ENCODE measurements at regions not wholly inside any gene's neighbourhood (a gene's known extent, or its start where the extent isn't known, plus 50 kb on each side); places are given as distances from the start of the nearest gene placed in this dataset.

DNA sequence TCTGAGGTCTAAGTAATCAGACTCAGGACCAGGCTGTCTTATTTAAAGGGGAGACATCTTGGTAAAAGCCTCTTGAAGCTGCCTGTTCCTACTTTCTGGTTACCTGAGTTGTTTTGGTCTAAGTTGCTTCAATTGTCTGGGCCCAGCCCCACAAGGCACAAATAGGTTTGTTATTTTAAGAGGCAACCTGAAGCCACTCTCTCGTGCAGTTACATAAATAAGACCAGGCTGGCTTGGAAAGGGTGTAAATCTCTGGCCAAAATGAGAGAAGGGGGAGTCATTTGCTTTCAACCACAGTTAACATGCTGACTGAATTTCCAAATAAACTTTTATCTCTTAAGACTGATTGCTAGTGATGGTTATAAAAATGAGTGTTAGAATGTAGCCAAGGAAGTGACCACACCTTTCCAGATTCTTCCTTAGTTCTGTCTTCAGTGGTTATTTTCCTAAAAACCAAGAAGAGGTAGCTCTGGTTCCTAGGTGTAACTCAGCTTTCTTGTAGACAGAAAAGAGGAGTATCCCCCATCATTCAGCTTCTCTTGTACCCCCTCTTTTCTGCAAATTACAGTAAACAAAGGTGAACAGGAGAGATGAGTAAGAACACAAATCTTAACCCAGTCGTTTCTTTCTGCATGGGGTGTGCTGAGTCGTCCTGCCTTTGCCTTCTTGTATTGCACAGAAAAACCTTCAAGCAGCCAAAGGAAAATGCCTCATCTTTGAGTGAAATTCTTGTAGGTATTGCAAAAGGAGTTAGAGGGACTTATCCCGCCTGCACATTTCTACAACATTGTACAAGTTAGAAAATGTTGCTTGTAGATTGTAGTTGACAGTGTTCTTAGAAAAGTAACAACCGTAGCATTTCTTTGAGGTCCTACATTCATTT lies 161.5 kb upstream of the NT5C1B start:
- peak; percentile 58 for ATAC-seq
- Histone ChIP-seq H3K27me3 (no peaks in the 10 kb centered on the region), H3K9me3 (no peaks in the 10 kb centered on the region), H3K36me3 (no peaks in the 10 kb centered on the region), H3K4me1 (peaks cover 10 to 26% (median 11%) of the 10 kb centered on the region in 3 donors), H3K27ac (peak overlapping the region; percentile 21 to 53 (median 38)), H3K4me3 (no peak overlapping the region)
- TF ChIP-seq, protein P1, sequence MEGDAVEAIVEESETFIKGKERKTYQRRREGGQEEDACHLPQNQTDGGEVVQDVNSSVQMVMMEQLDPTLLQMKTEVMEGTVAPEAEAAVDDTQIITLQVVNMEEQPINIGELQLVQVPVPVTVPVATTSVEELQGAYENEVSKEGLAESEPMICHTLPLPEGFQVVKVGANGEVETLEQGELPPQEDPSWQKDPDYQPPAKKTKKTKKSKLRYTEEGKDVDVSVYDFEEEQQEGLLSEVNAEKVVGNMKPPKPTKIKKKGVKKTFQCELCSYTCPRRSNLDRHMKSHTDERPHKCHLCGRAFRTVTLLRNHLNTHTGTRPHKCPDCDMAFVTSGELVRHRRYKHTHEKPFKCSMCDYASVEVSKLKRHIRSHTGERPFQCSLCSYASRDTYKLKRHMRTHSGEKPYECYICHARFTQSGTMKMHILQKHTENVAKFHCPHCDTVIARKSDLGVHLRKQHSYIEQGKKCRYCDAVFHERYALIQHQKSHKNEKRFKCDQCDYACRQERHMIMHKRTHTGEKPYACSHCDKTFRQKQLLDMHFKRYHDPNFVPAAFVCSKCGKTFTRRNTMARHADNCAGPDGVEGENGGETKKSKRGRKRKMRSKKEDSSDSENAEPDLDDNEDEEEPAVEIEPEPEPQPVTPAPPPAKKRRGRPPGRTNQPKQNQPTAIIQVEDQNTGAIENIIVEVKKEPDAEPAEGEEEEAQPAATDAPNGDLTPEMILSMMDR (IDR thresholded peaks at IDR 0.05), result no peak
- TF ChIP-seq POLR2A (IDR thresholded peaks at IDR 0.05), result no peak
- WGBS, 2 donors (ENCODE audit: low coverage in 1 of 2), result 31 to 54% methylated on average over 4 to 5 of the region's 5 CpGs

DNA sequence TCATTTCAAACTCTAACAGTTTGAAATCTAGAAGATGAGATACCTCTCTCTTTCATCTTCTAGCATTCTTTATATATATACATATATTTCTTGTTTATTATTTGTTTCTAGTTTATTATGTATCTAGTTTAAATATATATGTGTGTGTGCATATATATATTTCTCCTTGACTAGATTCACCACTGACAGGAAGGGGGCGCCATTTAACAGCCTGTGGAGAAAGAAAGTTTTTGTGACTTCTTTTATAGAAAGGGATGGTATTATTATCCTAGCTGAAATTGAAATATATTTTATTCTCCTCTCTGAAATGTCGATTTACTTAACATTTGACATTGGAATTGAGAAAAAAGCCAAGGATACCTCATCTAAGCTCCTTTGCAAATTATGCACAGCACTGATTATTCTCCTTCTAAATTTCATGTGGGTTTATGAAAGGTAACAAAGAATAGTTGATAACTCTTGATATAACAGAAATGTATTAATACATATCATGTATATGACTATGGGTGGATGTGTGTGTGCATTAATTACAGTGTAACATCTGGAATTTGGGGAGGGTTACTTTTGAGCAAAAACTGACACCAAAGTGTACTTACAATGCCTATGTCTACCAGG lies 160.7 kb upstream of the NT5C1B start:
- ATAC-seq, result no peak
- TF ChIP-seq POLR2A (IDR thresholded peaks at IDR 0.05), result no peak
- TF ChIP-seq POLR2AphosphoS5 (IDR thresholded peaks at IDR 0.05), result no peak
- TF ChIP-seq, protein P1 (IDR thresholded peaks at IDR 0.05), result peak; percentile 71 to 85 (median 80)
- WGBS, 2 donors (ENCODE audit: low coverage in 1 of 2), result 0 to 14% methylated on average over 2 of the region's 2 CpGs
- no peak overlapping the region for H3K4me3 ChIP-seq
- H3K9me3 ChIP-seq, result no peaks in the 10 kb centered on the region
- peaks cover 10 to 27% (median 11%) of the 10 kb centered on the region in 3 donors for H3K4me1 ChIP-seq
- H3K27me3 ChIP-seq, result no peaks in the 10 kb centered on the region
- H3K27ac ChIP-seq, result peak overlapping the region in 3 of 4 donors; percentile 25 to 53 (median 50)
- no peaks in the 10 kb centered on the region for H3K36me3 ChIP-seq

DNA sequence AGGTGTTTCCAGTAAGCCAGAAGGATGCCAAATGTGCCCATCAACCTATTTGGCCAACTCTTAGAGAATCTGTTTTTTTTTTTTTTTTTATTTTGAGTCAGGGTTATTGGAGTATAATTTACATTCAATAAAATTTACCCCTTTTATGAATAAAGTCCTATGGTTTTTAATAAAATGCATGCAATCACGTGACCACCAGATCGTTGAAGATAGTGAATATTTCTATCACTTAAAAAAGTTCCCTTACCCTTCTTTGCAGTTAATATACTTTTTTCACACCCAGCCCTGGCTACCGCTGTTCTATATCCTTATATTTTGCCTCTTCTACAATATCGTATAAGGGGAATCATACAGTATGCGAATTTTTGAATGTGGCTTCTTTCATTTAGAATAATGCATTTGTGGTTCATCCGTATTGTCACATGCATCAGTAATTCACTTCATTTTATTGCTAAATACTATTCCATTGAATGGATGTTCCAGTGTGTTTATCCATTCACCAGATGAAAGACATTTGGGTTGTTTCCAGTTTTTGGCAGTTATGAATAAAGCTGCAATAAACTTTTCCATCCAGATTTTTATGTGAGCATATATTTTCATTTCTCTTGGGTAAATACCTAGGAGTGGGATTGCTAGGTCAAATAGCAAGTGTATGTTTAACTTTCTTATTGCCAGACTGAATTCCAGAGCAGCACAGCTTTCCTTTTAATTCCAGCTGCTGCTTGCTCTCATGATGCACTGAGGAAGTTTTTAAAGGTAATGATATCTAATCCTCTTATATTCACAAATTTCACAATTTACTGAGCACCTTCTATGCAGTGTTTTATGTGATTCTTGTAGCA lies 156.3 kb upstream of the NT5C1B start:
- Histone ChIP-seq H3K4me3 (no peak overlapping the region), H3K27me3 (no peaks in the 10 kb centered on the region), H3K27ac (no peak overlapping the region), H3K36me3 (no peaks in the 10 kb centered on the region), H3K9me3 (no peaks in the 10 kb centered on the region), H3K4me1 (peaks cover 15 to 50% (median 15%) of the 10 kb centered on the region in 3 donors)
- no peak for ATAC-seq
- TF ChIP-seq, protein P1 (IDR thresholded peaks at IDR 0.05), result no peak
- TF ChIP-seq POLR2A (IDR thresholded peaks at IDR 0.05) (no peak), POLR2AphosphoS5 (IDR thresholded peaks at IDR 0.05) (no peak)
- 86 to 93% methylated on average over 6 of the region's 6 CpGs for WGBS, 2 donors (ENCODE audit: low coverage in 1 of 2)

DNA sequence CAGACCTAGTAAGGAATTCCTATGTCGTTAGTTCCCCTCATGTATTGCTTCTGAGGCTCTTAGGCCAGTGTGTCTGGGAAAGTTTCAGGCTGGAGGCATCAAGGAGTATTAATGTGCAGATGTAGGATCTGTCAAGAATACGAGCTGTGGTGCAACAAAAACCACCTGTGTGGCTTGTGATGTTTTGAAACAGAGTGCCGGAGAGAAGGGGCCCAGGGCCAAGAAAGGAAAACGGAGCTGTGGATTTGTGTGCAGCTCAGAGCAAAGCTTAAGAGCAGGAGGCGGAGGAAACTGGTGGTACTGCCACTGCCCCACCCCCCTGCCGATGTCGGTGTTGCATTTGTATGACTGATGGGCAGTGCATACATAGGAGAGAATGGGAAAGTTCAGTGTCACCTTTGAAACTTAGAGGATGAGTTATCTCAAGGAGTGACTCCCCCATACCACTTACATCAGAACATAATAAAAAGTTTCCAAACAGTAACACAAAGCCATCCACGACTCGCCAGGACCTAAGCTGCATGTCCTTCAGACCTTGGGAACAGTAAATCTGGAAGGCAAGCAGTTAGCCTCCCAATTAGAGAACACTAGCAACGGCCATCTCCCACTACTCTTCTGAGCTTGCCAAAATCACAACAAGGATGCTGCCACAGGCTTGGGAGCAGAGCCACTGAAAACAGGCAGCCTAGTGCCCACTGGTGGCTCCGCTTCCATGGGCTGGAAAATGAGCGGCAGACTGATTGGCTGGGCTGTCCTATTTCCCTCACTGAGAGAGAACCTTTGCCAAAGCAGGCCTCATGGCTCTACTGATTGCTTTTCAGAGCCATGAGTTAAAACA lies 152.7 kb upstream of the NT5C1B start:
- Histone ChIP-seq H3K27ac (peak overlapping the region; percentile 62 to 82 (median 70)), H3K4me3 (no peak overlapping the region), H3K4me1 (peaks cover 8 to 43% (median 14%) of the 10 kb centered on the region in 3 donors), H3K9me3 (no peaks in the 10 kb centered on the region), H3K27me3 (no peaks in the 10 kb centered on the region), H3K36me3 (no peaks in the 10 kb centered on the region)
- peak; percentile 81 for ATAC-seq
- TF ChIP-seq POLR2A (IDR thresholded peaks at IDR 0.05) (no peak), POLR2AphosphoS5 (IDR thresholded peaks at IDR 0.05) (peak; percentile 67)
- TF ChIP-seq, protein P1 (IDR thresholded peaks at IDR 0.05), result peak; percentile 18 to 51 (median 30)
- 17% methylated on average over 9 to 10 of the region's 12 CpGs for WGBS, 2 donors (ENCODE audit: low coverage in 1 of 2)

All from gastroesophageal sphincter (tissue), 4 donors.